DOHH2 (cell line): ENCODE measurements at regions not wholly inside any gene's neighbourhood (a gene's known extent, or its start where the extent isn't known, plus 50 kb on each side); places are given as distances from the start of the nearest gene placed in this dataset.

Experiments used
- EZH2phosphoT487 ChIP-seq: fragments of 200-600 bp; sonication (generic); IDR thresholded peaks from 2 replicates; pipeline ENCODE4 v1.6.1; 2017; ENCODE audit warnings: borderline replicate concordance, mild to moderate bottlenecking, antibody characterized with exemption, low read length, moderate library complexity, mixed read lengths
- TF ChIP-seq, protein P1 (sequence below): fragments of 200-600 bp; sonication (generic); IDR thresholded peaks from one replicate; pipeline ENCODE4 v1.5.1; 2014; ENCODE audit warnings: antibody characterized with exemption, mild to moderate bottlenecking, low read depth, low read length; ENCODE audit not compliant: poor library complexity, severe bottlenecking

DNA sequence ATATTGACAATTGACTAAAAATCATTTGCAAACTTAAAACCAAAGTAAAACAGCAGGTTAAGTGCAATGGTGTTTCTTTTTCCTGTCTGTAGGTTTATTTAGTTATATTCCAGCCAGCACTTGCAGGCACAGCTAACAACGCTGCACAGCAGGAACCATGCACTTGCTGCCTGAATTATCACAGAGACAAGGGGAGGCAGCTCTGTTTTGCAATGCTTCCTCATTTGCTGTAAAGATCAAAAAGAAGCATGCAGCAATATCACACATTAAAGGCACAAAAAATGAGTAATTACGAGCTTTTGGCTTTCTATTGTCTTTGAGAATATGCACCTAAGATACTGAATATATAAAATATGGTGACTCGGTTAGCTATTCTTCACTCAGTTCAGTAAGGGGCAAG is 241.9 kb downstream of the EPHA7 start:
- TF ChIP-seq, protein P1, sequence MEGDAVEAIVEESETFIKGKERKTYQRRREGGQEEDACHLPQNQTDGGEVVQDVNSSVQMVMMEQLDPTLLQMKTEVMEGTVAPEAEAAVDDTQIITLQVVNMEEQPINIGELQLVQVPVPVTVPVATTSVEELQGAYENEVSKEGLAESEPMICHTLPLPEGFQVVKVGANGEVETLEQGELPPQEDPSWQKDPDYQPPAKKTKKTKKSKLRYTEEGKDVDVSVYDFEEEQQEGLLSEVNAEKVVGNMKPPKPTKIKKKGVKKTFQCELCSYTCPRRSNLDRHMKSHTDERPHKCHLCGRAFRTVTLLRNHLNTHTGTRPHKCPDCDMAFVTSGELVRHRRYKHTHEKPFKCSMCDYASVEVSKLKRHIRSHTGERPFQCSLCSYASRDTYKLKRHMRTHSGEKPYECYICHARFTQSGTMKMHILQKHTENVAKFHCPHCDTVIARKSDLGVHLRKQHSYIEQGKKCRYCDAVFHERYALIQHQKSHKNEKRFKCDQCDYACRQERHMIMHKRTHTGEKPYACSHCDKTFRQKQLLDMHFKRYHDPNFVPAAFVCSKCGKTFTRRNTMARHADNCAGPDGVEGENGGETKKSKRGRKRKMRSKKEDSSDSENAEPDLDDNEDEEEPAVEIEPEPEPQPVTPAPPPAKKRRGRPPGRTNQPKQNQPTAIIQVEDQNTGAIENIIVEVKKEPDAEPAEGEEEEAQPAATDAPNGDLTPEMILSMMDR: no peak
- TF ChIP-seq EZH2phosphoT487: no peak
